MV-4-11 (cell line): ENCODE measurements at regions not wholly inside any gene's neighbourhood (a gene's known extent, or its start where the extent isn't known, plus 50 kb on each side); places are given as distances from the start of the nearest gene placed in this dataset.

ENCODE experiments used
- DNase-seq: peaks from one replicate; lab custom pipeline; 2025; lab: John Stamatoyannopoulos, UW

DNA sequence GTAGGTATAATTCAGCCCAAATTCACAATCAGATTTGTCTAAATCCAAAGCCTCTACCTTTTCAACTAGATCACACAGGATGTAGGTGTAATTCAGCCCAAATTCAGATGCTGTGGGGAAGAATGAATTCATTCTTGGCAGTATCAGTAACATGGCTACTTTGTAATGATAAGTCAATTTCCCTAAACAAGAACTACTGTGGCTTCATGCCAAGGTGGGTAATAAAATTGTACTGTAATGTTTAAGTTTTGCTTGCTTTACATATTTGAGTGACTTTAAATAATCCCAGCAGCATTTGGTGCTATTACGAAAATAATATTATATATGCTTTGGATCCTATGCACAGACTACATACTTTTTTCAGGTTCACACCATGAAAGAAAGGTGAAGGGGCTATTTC is 239.1 kb downstream of the HDGFL1 start:
- no peak for DNase-seq

- DNase-seq = no peak
Observed at GRCh38 chr6:22809370-22809769, 240.0 kb downstream of the HDGFL1 start.

GRCh38 chr6:22819209-22819608 is 249.8 kb downstream of the HDGFL1 start:
- DNase-seq = no peak

DNA sequence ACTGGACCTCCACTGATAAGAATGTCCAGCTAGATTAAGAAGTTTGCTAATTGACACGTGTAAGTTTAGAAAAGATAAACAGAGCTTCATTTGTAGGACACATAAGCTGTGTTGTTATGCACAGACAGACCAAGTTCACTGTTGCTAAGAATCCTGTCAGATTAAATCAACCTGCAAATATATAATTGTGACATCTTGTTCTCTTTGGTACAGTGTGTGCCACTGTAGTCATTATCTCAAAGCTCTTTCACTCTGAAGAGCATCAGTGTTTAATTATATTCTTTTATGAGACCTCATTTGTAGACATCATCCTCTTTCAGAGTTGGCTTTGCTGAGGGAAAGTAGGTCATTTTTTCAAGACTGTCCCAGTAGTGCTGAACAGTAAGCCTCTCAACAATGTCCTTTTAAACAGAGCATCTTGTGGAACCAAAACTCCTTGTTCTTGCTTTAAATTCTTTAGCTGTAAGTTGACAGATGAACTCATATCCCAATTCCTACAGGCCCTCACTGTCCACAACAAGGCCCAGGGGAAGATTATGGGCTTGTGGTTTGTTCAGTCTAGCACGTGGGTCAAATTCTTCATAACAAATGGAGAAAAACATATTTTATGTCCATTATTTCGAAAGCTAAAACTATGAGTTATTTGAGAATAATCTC is 252.4 kb downstream of the HDGFL1 start:
- no peak for DNase-seq

DNA sequence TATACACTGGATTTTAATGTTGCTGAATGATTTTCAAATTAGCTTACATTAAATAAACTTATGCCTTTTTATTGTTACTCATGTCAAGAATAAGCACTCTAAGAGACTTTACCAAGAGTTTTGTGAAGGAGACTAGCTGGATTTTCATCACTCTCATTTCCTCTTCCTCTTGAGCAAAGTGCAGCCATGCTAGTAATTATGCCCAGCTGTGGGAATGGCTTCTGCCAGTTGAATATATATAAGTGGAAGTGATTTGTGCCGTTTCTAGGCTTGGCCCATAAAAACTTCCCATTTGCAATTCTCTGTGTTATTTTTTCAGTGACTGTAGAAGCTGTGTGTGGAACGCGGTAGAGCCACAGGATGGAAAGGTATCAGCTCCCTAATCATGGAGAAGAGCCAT is 255.8 kb downstream of the HDGFL1 start:
- DNase-seq = peak; percentile 86

DNA sequence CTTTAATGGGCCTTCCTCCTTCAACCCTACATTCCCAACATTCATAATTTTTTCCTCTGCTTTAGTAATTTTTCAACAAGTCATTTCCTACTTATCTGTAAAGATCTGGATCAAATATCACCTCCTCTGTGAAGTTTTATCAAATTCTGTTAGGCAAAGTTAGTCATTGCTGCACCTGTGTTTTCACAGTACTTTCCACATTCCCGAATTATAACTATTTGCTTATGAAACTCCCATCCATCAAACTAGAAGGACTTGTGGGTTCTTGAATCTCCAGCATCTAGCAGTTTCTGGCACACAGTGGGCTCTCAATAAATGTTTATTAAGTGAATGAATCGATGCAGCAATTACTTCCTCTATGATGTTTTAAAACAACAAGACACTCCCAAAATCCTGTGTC is 257.6 kb downstream of the HDGFL1 start:
- no peak for DNase-seq

DNA sequence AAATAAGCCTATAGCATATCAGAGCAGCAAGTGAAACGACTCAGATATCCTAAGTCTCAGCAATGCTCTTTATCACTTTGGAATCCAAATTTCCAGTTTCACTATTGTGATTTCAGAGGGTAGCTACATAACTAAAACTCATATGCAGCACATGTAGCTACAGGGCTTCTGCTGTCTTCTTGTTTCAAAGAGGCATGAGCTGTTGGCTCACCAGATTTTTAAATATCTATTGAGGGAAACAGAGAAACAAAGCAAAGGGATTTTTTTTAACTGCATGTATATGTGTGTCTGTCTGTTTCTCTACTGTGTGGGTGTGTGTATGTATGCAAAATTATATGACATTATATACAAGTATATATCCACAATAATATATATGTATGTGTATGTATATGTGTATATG is 258.4 kb downstream of the HDGFL1 start:
- no peak for DNase-seq

DNA sequence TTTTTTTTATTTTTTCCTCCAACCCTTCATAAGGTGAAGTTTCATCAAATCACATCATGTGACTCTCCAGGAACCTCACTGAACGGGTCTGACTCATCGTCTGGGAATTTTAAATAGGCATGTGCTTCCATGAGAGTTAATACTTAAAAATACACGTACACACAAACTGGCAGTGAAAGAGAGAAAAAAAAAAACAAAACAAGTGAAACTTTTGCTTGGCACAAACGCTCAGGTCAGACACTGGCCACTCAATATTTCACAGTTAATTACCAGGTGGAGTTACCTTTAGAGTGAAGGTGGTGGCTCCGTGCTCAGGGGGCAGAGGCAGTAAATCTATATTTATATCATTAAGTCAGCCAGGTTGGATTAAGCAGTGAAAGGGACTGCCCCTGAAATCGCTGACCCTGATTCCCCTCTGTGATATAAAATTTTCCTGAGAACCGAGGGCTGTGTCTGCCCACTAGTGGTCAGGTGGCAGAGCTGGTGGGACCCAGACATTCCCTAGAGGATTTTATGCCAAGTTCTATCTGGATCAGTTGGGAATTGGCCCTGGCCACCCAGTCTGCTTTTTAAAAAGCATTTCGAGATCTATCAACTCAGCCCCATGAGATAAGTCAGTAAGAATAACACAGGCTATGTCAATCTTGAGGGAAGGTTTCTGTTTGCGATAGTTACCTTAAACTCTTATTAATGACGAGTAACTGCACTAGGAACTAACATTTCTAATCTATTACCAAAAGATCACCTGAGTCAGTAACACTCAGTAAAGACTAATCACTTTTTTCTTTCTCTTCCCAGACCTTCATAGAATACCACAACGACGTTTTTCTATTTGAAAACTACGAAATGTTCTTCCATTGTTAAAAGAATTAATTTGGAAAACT is 259.1 kb downstream of the HDGFL1 start:
- DNase-seq = no peak

- DNase-seq = no peak
Observed at GRCh38 chr6:22829070-22829469, 259.7 kb downstream of the HDGFL1 start.

- DNase-seq = no peak
Observed at GRCh38 chr6:22830463-22830862, 261.1 kb downstream of the HDGFL1 start.

- DNase-seq = no peak
Observed at GRCh38 chr6:22833191-22833590, 263.8 kb downstream of the HDGFL1 start.

DNA sequence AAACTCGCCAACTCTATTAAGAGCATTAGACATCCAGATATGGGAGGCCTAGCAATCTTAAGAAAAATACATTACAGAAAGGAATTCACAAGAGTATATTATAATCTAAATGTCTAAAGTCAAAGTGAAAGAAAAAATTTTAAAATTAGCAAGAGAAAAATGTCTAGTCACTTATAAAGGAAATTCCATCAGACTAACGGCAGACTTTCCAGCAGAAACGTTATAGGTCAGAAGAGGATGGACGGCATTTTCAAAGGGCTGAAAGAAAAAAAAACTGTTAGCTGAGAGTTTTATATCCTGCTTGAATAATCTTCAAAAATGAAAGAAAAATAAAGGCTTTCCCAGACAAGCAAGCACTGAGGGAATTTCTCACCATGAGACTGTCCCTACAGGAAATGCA is 269.0 kb downstream of the HDGFL1 start:
- no peak for DNase-seq

GRCh38 chr6:22845467-22845866 is 276.1 kb downstream of the HDGFL1 start:
- no peak for DNase-seq

- no peak for DNase-seq
Observed at GRCh38 chr6:22848121-22848520, 278.8 kb downstream of the HDGFL1 start.

DNA sequence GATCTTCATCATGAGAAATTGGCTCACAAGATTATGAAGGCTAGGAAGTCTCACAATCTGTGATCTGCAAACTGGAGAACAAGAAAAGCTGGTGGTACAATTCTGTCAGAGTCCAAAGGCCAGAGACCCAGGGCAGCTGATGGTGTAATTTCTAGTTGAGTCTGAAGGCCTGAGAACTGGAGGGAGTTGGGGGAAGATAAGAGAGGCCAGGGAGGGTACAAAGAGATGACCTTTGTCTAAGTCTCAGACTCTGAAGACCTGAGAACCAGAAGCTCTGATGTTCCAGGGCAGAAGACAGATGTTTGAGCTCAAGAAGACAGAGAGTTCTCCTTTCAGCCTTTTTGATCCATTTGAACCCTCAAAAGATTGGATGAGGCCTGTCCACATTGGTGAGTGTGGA is 280.6 kb downstream of the HDGFL1 start:
- no peak for DNase-seq

- DNase-seq = no peak
Observed at GRCh38 chr6:22852101-22852500, 282.7 kb downstream of the HDGFL1 start.

GRCh38 chr6:22873513-22874136 is 304.3 kb downstream of the HDGFL1 start:
- DNase-seq = no peak

DNA sequence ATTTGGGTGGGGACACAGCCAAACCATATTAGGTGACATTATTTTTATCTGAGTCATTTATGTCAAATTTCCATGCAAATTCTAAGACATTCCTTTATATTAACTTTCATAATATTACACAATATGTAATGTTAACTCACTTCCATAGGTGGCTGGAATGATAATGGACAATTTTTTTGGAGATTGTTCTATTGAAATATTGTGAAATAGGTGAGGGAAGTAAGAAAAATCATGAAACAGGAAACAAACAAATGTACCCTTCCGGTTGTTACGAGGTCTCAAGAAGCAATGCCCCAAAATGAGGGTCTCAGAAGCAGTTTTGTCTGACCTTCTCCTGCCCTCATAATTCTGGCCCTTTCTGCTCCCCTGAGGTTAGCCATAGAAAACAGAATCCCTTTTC is 306.5 kb downstream of the HDGFL1 start:
- DNase-seq = no peak

DNA sequence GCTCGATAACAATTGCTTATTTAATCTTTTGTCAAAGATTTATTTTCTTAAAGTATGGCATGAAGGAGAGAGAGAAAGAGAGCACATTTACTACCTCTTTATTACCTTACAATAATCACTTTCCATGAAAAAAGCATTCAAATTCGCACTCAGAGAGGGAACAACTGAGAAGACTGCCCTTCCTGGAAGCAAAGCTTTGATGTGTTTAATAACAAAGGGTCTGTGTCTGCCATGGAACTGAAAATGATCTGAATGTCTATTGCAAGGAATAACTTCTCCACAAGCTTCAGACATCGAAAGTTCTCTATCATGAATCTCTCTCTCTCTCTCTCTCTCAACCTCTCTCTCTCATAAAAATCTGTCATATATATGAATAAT is 308.9 kb downstream of the HDGFL1 start:
- no peak for DNase-seq

GRCh38 chr6:22878706-22879105 is 309.3 kb downstream of the HDGFL1 start:
- DNase-seq = no peak

- DNase-seq = no peak
Observed at GRCh38 chr6:22880686-22881433, 311.5 kb downstream of the HDGFL1 start.

- DNase-seq = no peak
Observed at GRCh38 chr6:22882581-22882980, 313.2 kb downstream of the HDGFL1 start.
